H1 (cell line): ENCODE measurements at regions not wholly inside any gene's neighbourhood (a gene's known extent, or its start where the extent isn't known, plus 50 kb on each side); places are given as distances from the start of the nearest gene placed in this dataset.

ENCODE experiments used
- CTCF ChIA-PET: fragments of 300-600 bp; sonication (Branson Sonifier 250); formaldehyde crosslinking; loops from one replicate; lab custom pipeline; 2021; ENCODE audit not compliant: partially characterized antibody; lab: Charles Lee
- POLR2A ChIA-PET: fragments of 300-600 bp; sonication (Branson Sonifier 250); formaldehyde crosslinking; loops from one replicate; lab custom pipeline; 2021; ENCODE audit warnings: inconsistent platforms; ENCODE audit not compliant: partially characterized antibody; lab: Charles Lee
- DNase-seq, 2 experiments: peaks; one replicate each; pipeline versions ENCODE4 v3.0.0 to v3.0.0-alpha.2; 2010 to 2022; ENCODE audit warnings: low spot score in 2 of 2, low read depth in 1 of 2, mixed read lengths in 1 of 2
- FAIRE-seq: peaks from 2 replicates; lab custom pipeline; 2011; peaks lifted over from hg19 to GRCh38; lab: Jason Lieb, UNC
- H2AFZ ChIP-seq: 2 replicates; pipeline ENCODE4 v1.8.1; 2012; ENCODE audit warnings: low read length, inconsistent platforms
- H2AK5ac ChIP-seq: 2 replicates; pipeline ENCODE4 v1.6.1; 2013; ENCODE audit warnings: low read depth, low read length
- H2BK120ac ChIP-seq: replicated peaks from 2 replicates; pipeline ENCODE3; 2013; ENCODE audit warnings: low read depth, low read length, inconsistent platforms
- H2BK12ac ChIP-seq: 2 replicates; pipeline ENCODE4 v1.6.1; 2013; ENCODE audit warnings: low read depth, low read length
- H2BK15ac ChIP-seq: 2 replicates; pipeline ENCODE4 v1.6.1; 2013; ENCODE audit warnings: low read length
- H2BK20ac ChIP-seq: 2 replicates; pipeline ENCODE4 v1.6.1; 2013; ENCODE audit warnings: low read length
- H2BK5ac ChIP-seq: 2 replicates; pipeline ENCODE4 v1.6.1; 2013; ENCODE audit warnings: low read depth, low read length
- H3K14ac ChIP-seq: 2 replicates; pipeline ENCODE4 v1.6.1; 2013; ENCODE audit warnings: inconsistent platforms; ENCODE audit not compliant: insufficient read length
- H3K18ac ChIP-seq: 2 replicates; pipeline ENCODE4 v1.6.1; 2013; ENCODE audit warnings: low read length; ENCODE audit errors: extremely low read depth
- H3K23ac ChIP-seq: 2 replicates; pipeline ENCODE4 v1.6.1; 2013; ENCODE audit warnings: inconsistent platforms; ENCODE audit not compliant: insufficient read length
- H3K23me2 ChIP-seq: 2 replicates; pipeline ENCODE4 v1.6.1; 2013; ENCODE audit warnings: low read depth, low read length
- H3K27ac ChIP-seq: 2 replicates; pipeline ENCODE4 v1.6.1; 2011; ENCODE audit warnings: low read depth, low read length, inconsistent platforms
- H3K27me3 ChIP-seq, 4 experiments: replicated peaks in 1 of 4; 1 replicate in 1 of 4; 2 replicates in 3 of 4; pipeline versions ENCODE4 v1.6.1 to v1.8.1; 2011 to 2013; ENCODE audit warnings: low read length in 3 of 4, mild to moderate bottlenecking in 3 of 4, inconsistent platforms in 2 of 4, mixed read lengths in 2 of 4, moderate library complexity in 1 of 4; ENCODE audit not compliant: control insufficient read depth in 3 of 4, insufficient read depth in 3 of 4; ENCODE audit errors: extremely low read depth in 1 of 4
- H3K36me3 ChIP-seq, 4 experiments: 2 replicates each; pipeline versions ENCODE4 v1.6.1 to v1.8.1; 2011 to 2013; ENCODE audit warnings: mild to moderate bottlenecking in 4 of 4, low read length in 3 of 4, moderate library complexity in 2 of 4, control low read depth in 1 of 4, inconsistent platforms in 1 of 4; ENCODE audit not compliant: insufficient read depth in 4 of 4, control insufficient read depth in 2 of 4
- H3K4ac ChIP-seq: replicated peaks from 2 replicates; pipeline ENCODE3; 2013; ENCODE audit warnings: low read length, low read depth, mixed read lengths, inconsistent platforms; ENCODE audit not compliant: insufficient read length
- H3K4me1 ChIP-seq, 4 experiments: replicated peaks in 1 of 4; 1 replicate in 1 of 4; 2 replicates in 3 of 4; pipeline versions ENCODE4 v1.6.1 to v1.8.1; 2011 to 2013; ENCODE audit warnings: low read length in 3 of 4, inconsistent platforms in 2 of 4, mixed read lengths in 1 of 4; ENCODE audit not compliant: insufficient read depth in 4 of 4, control insufficient read depth in 3 of 4
- H3K4me2 ChIP-seq, 2 experiments: 2 replicates each; pipeline versions ENCODE4 v1.6.1 to v1.8.1; 2011 to 2013; ENCODE audit warnings: low read depth in 2 of 2, low read length in 2 of 2, control low read depth in 1 of 2, inconsistent platforms in 1 of 2, mild to moderate bottlenecking in 1 of 2; ENCODE audit not compliant: insufficient read depth in 1 of 2
- H3K4me3 ChIP-seq, 4 experiments: fragments of 200-600, 300-600 bp in 1 of 4; sonication (generic), shearing (Covaris generic), sonication (Bioruptor Twin) in 1 of 4; 2 replicates each; pipeline versions ENCODE4 v1.5.1 to v1.8.1; 2011 to 2016; ENCODE audit warnings: low read length in 4 of 4, low read depth in 3 of 4, control low read depth in 2 of 4, inconsistent platforms in 2 of 4, mild to moderate bottlenecking in 2 of 4, mixed read lengths in 1 of 4, moderate library complexity in 1 of 4; ENCODE audit not compliant: insufficient read depth in 2 of 4; ENCODE audit errors: extremely low read depth in 1 of 4
- H3K56ac ChIP-seq: replicated peaks from 2 replicates; pipeline ENCODE3; 2013; ENCODE audit warnings: low read depth, mild to moderate bottlenecking, mixed read lengths, low read length, inconsistent platforms; ENCODE audit not compliant: insufficient read length
- H3K79me1 ChIP-seq: 2 replicates; pipeline ENCODE4 v1.6.1; 2013; ENCODE audit warnings: low read depth, low read length, control low read depth
- H3K79me2 ChIP-seq, 2 experiments: 2 replicates each; pipeline versions ENCODE4 v1.6.1 to v1.8.1; 2012 to 2013; ENCODE audit warnings: low read length in 2 of 2, mild to moderate bottlenecking in 2 of 2, inconsistent platforms in 1 of 2; ENCODE audit not compliant: insufficient read depth in 2 of 2, control insufficient read depth in 1 of 2
- H3K9ac ChIP-seq, 4 experiments: replicated peaks in 1 of 4; 1 replicate in 1 of 4; 2 replicates in 3 of 4; pipeline versions ENCODE4 v1.6.1 to v1.8.1; 2011 to 2013; ENCODE audit warnings: low read depth in 3 of 4, low read length in 3 of 4, control low read depth in 2 of 4, mild to moderate bottlenecking in 2 of 4, moderate library complexity in 2 of 4, inconsistent platforms in 1 of 4; ENCODE audit errors: extremely low read depth in 1 of 4
- H3K9me3 ChIP-seq, 2 experiments: 2 replicates each; pipeline versions ENCODE4 v1.6.1 to v1.8.1; 2012 to 2013; ENCODE audit warnings: mild to moderate bottlenecking in 2 of 2, moderate library complexity in 2 of 2, control low read depth in 1 of 2, inconsistent platforms in 1 of 2, low read depth in 1 of 2, low read length in 1 of 2, mixed read lengths in 1 of 2; ENCODE audit not compliant: insufficient read depth in 2 of 2
- H4K20me1 ChIP-seq, 2 experiments: replicated peaks in 1 of 2; 2 replicates each; pipeline versions ENCODE3 to v1.8.1; 2011 to 2013; ENCODE audit warnings: inconsistent platforms in 2 of 2, low read length in 2 of 2, mild to moderate bottlenecking in 1 of 2; ENCODE audit not compliant: insufficient read depth in 2 of 2, control insufficient read depth in 1 of 2
- H4K5ac ChIP-seq: 2 replicates; pipeline ENCODE4 v1.6.1; 2013; ENCODE audit warnings: low read length, low read depth, mixed read lengths, inconsistent platforms; ENCODE audit not compliant: insufficient read length
- H4K8ac ChIP-seq: 2 replicates; pipeline ENCODE4 v1.8.0; 2013; ENCODE audit warnings: mild to moderate bottlenecking, moderate library complexity, low read length, inconsistent platforms; ENCODE audit not compliant: insufficient read depth; ENCODE audit errors: extremely low read depth
- H4K91ac ChIP-seq: replicated peaks from 2 replicates; pipeline ENCODE3; 2013; ENCODE audit warnings: low read length, mixed read lengths, inconsistent platforms; ENCODE audit not compliant: insufficient read length
- ATF2 ChIP-seq: IDR thresholded peaks from 2 replicates; pipeline ENCODE4 v1.6.1; 2012; ENCODE audit warnings: low read length, inconsistent platforms
- CEBPB ChIP-seq: IDR thresholded peaks from 2 replicates; pipeline ENCODE4 v1.6.1; 2012; ENCODE audit warnings: low read depth, low read length
- CTBP2 ChIP-seq: IDR thresholded peaks from 2 replicates; pipeline ENCODE4 v1.7.0; 2011; ENCODE audit warnings: borderline replicate concordance, mild to moderate bottlenecking, moderate library complexity, mixed read lengths, low read length; ENCODE audit not compliant: insufficient read depth, insufficient read length
- NANOG ChIP-seq: IDR thresholded peaks from 2 replicates; pipeline ENCODE4 v1.6.1; 2011; ENCODE audit warnings: low read length, low read depth, mild to moderate bottlenecking, inconsistent platforms; ENCODE audit not compliant: insufficient read depth, poor library complexity, severe bottlenecking
- PHF8 ChIP-seq: fragments of 200-600 bp; sonication (generic); conservative IDR thresholded peaks from 2 replicates; pipeline ENCODE4 v1.7.1; 2012; ENCODE audit warnings: low read depth, mild to moderate bottlenecking, inconsistent platforms, low read length, moderate library complexity
- RBBP5 ChIP-seq: IDR thresholded peaks from 2 replicates; pipeline ENCODE4 v1.7.1; 2012; ENCODE audit warnings: low read depth, mild to moderate bottlenecking, inconsistent platforms, low read length, moderate library complexity, borderline replicate concordance
- RFX5 ChIP-seq: IDR thresholded peaks from 2 replicates; pipeline ENCODE4 v1.6.1; 2011; ENCODE audit warnings: low read depth, low read length, improper control_type of control experiment, borderline replicate concordance
- RXRA ChIP-seq: IDR thresholded peaks from 2 replicates; pipeline ENCODE4 v1.6.1; 2011; ENCODE audit warnings: low read depth, mild to moderate bottlenecking, low read length, moderate library complexity; ENCODE audit not compliant: insufficient read depth
- TAF1 ChIP-seq: IDR thresholded peaks from 2 replicates; pipeline ENCODE4 v1.6.1; 2011; ENCODE audit warnings: mild to moderate bottlenecking, low read depth, low read length
- WGBS, 2 experiments: shearing (Covaris generic) in 1 of 2; methylation state at CpG; one replicate each; pipeline versions ENCODE4 v1.1.6 to v1.1.7; 2013 to 2015; ENCODE audit warnings: low lambda C conversion rate in 2 of 2, mixed read lengths in 2 of 2, inconsistent platforms in 1 of 2, low coverage in 1 of 2, missing lambda C conversion rate in 1 of 2; ENCODE audit not compliant: insufficient replicate concordance in 2 of 2, insufficient coverage in 1 of 2, insufficient read length in 1 of 2; ENCODE audit errors: extremely low coverage in 1 of 2, missing lambda C conversion rate in 1 of 2; 5-methylcytosine and 5-hydroxymethylcytosine counted together

- H3K23me2 ChIP-seq, result no peaks in the 10 kb centered on the region
- no peak overlapping the region for H2BK20ac ChIP-seq
- H3K4me1 ChIP-seq, result no peaks in the 10 kb centered on the region
- H4K20me1 ChIP-seq, result no peaks in the 10 kb centered on the region
- no peak for TF ChIP-seq ATF2
- TF ChIP-seq TAF1, result no peak
- no peak for TF ChIP-seq RXRA
- TF ChIP-seq CTBP2, result no peak
- no peak for TF ChIP-seq CEBPB
- no peak for TF ChIP-seq RBBP5
- no peak for TF ChIP-seq RFX5
- TF ChIP-seq PHF8, result no peak
- no peak for TF ChIP-seq NANOG
- no peak overlapping the region for H3K27ac ChIP-seq
- FAIRE-seq (no peak), DNase-seq (no peak)
- H4K91ac ChIP-seq, result no peak overlapping the region
- no peaks in the 10 kb centered on the region for H3K27me3 ChIP-seq
- no peaks in the 10 kb centered on the region for H3K9me3 ChIP-seq
- H2BK120ac ChIP-seq, result no peak overlapping the region
- no peaks in the 10 kb centered on the region for H3K79me1 ChIP-seq
- no peaks in the 10 kb centered on the region for H3K36me3 ChIP-seq
- no peak overlapping the region for H3K9ac ChIP-seq
- no peaks in the 10 kb centered on the region for H3K79me2 ChIP-seq
- no peak overlapping the region for H2BK15ac ChIP-seq
- no peak overlapping the region for H2BK12ac ChIP-seq
- no peak overlapping the region for H3K4ac ChIP-seq
- no peak overlapping the region for H3K18ac ChIP-seq
- WGBS, 2 experiments, result 92% methylated on average over 2 of the region's 2 CpGs; no CpG with 5 or more reads in 1 of the 2 experiments
- ChIA-PET POLR2A (no interaction called here), CTCF (no interaction called here)
- H3K23ac ChIP-seq, result no peak overlapping the region
- H2AFZ ChIP-seq, result no peak overlapping the region
- H3K14ac ChIP-seq, result no peak overlapping the region
- no peak overlapping the region for H3K4me3 ChIP-seq
- no peak overlapping the region; the same call in 1 of the 2 replicates for H4K8ac ChIP-seq
- no peak overlapping the region for H4K5ac ChIP-seq
- no peak overlapping the region for H2BK5ac ChIP-seq
- no peak overlapping the region for H2AK5ac ChIP-seq
- H3K4me2 ChIP-seq, result no peak overlapping the region
- no peak overlapping the region for H3K56ac ChIP-seq
Measured at GRCh38 chr6:74466572-74466971, 739.3 kb downstream of the COL12A1 start.
